ENCODE measurements at regions not wholly inside any gene's neighbourhood (a gene's known extent, or its start where the extent isn't known, plus 50 kb on each side); places are given as distances from the start of the nearest gene placed in this dataset.

DNA sequence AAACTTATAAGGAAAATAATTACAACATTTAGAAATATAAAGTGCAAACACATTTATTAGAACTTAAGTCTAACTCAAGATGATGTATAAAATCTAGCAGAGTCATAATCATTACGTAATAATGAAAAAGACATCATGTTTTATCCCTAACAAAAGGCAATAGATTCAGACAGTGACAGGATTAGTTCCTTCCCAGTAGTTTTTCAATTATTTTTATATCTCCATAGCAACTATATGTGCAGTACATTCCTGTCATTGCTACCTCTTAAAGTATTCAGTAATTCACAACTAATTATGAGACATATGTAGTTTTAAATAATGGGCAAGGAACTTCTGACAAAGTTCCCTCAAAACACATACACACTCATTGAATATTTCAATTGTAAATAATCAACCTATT, 687.9 kb downstream of the CCDC85A start:
- H3K9me3 ChIP-seq (ENCODE audit: control insufficient read depth in 2 of 3, low read length in 3 of 3) = no peaks in the 10 kb centered on the region
- no peaks in the 10 kb centered on the region for H3K27me3 Mint-ChIP-seq
- ATAC-seq (no peak), DNase-seq (no peak)
- peaks cover 0 to 10% (median 4%) of the 10 kb centered on the region in 11 donors for H3K9me3 Mint-ChIP-seq
- no peak overlapping the region for H3K4me3 ChIP-seq (ENCODE audit: low read length)
- ChIA-PET POLR2A (no interaction called here), CTCF (no interaction called here)
- no peaks in the 10 kb centered on the region for H3K36me3 Mint-ChIP-seq
- no peaks in the 10 kb centered on the region for H3K27me3 ChIP-seq (ENCODE audit: control insufficient read depth in 2 of 2, insufficient read depth in 2 of 2, low read length in 2 of 2)
- no peak overlapping the region for H3K27ac Mint-ChIP-seq
- no peak overlapping the region for H3K4me3 Mint-ChIP-seq
- no peaks in the 10 kb centered on the region for H3K36me3 ChIP-seq (ENCODE audit: control insufficient read depth in 2 of 3, insufficient read depth in 3 of 3, low read length in 3 of 3)
- H3K4me1 ChIP-seq (ENCODE audit: control insufficient read depth in 2 of 2, insufficient read depth in 2 of 2, low read length in 2 of 2) = no peaks in the 10 kb centered on the region
- intact Hi-C loops (cut with micrococcal nuclease) = no loop called here
- no peaks in the 10 kb centered on the region for H3K4me1 Mint-ChIP-seq
- H3K27ac ChIP-seq (ENCODE audit: low read depth, low read length) = no peak overlapping the region

GRCh38 chr2:56874717-56875116, 690.9 kb downstream of the CCDC85A start:
- Histone ChIP-seq H3K4me3 (ENCODE audit: low read length) (no peak overlapping the region), H3K9me3 (ENCODE audit: control insufficient read depth in 2 of 3, low read length in 3 of 3) (no peaks in the 10 kb centered on the region), H3K36me3 (ENCODE audit: control insufficient read depth in 2 of 3, insufficient read depth in 3 of 3, low read length in 3 of 3) (no peaks in the 10 kb centered on the region), H3K4me1 (ENCODE audit: control insufficient read depth in 2 of 2, insufficient read depth in 2 of 2, low read length in 2 of 2) (no peaks in the 10 kb centered on the region), H3K27ac (ENCODE audit: low read depth, low read length) (no peak overlapping the region), H3K27me3 (ENCODE audit: control insufficient read depth in 2 of 2, insufficient read depth in 2 of 2, low read length in 2 of 2) (no peaks in the 10 kb centered on the region)
- Mint-ChIP-seq H3K4me1 (no peaks in the 10 kb centered on the region), H3K27ac (no peak overlapping the region), H3K9me3 (peaks cover 0 to 23% (median 8%) of the 10 kb centered on the region in 11 donors), H3K36me3 (no peaks in the 10 kb centered on the region), H3K27me3 (no peaks in the 10 kb centered on the region), H3K4me3 (no peak overlapping the region)
- ATAC-seq (peak; percentile 29), DNase-seq (no peak)
- intact Hi-C loops (cut with micrococcal nuclease) = no loop called here
- CTCF ChIA-PET = no interaction called here
- POLR2A ChIA-PET = no interaction called here

DNA sequence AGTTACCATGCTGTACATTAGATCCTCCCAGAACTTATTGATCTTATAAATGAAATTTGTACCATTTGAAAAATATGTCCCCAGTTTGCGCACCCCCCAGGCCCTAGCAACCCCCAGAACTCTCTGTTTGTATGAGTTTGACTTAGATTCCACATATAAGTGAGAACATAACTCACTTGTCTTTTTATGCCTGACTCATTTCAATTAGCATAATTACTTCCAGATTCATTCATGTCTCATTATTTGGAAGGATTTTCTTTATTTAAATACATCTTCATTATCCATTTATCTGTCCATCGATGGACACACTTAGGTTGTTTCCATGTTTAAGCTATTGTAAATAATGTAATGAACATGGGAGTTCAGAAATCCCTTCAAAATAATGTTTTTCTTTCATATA, 705.9 kb downstream of the CCDC85A start:
- H3K9me3 ChIP-seq (ENCODE audit: control insufficient read depth in 2 of 3, low read length in 3 of 3) = peaks cover 0 to 4% (median 0%) of the 10 kb centered on the region in 3 experiments
- peaks cover 0 to 14% (median 4%) of the 10 kb centered on the region in 11 donors for H3K9me3 Mint-ChIP-seq
- intact Hi-C loops (cut with micrococcal nuclease) = no loop called here
- H3K4me1 ChIP-seq (ENCODE audit: control insufficient read depth in 2 of 2, insufficient read depth in 2 of 2, low read length in 2 of 2) = no peaks in the 10 kb centered on the region
- no peaks in the 10 kb centered on the region for H3K4me1 Mint-ChIP-seq
- DNase-seq (no peak), ATAC-seq (no peak)
- H3K36me3 Mint-ChIP-seq = no peaks in the 10 kb centered on the region
- ChIA-PET POLR2A (no interaction called here), CTCF (no interaction called here)
- H3K27me3 ChIP-seq (ENCODE audit: control insufficient read depth in 2 of 2, insufficient read depth in 2 of 2, low read length in 2 of 2) = no peaks in the 10 kb centered on the region
- H3K27ac ChIP-seq (ENCODE audit: low read depth, low read length) = no peak overlapping the region
- no peaks in the 10 kb centered on the region for H3K27me3 Mint-ChIP-seq
- H3K27ac Mint-ChIP-seq = no peak overlapping the region
- no peak overlapping the region for H3K4me3 ChIP-seq (ENCODE audit: low read length)
- H3K4me3 Mint-ChIP-seq = no peak overlapping the region
- H3K36me3 ChIP-seq (ENCODE audit: control insufficient read depth in 2 of 3, insufficient read depth in 3 of 3, low read length in 3 of 3) = no peaks in the 10 kb centered on the region

DNA sequence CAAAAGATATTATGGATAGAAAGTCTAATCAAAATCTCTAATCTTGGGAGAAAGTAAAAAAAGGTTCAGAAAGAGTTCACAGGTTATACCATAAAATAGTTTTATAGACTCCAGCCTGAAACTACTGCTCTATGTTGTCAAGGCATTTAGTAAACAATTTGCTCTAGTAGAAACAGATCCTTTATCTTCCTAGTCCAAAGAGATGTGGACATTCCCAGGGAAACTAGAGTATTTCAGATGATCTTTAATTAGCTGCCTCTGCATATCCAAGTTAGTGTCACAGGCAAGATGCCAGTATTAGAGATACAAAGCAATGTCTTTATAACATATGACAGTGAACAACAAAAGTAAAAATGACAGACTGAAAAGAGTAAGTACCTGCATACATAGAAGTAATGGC, 708.6 kb downstream of the CCDC85A start:
- Histone ChIP-seq H3K27ac (ENCODE audit: low read depth, low read length) (no peak overlapping the region), H3K36me3 (ENCODE audit: control insufficient read depth in 2 of 3, insufficient read depth in 3 of 3, low read length in 3 of 3) (no peaks in the 10 kb centered on the region), H3K4me1 (ENCODE audit: control insufficient read depth in 2 of 2, insufficient read depth in 2 of 2, low read length in 2 of 2) (no peaks in the 10 kb centered on the region), H3K9me3 (ENCODE audit: control insufficient read depth in 2 of 3, low read length in 3 of 3) (no peaks in the 10 kb centered on the region), H3K4me3 (ENCODE audit: low read length) (no peak overlapping the region), H3K27me3 (ENCODE audit: control insufficient read depth in 2 of 2, insufficient read depth in 2 of 2, low read length in 2 of 2) (no peaks in the 10 kb centered on the region)
- H3K27ac Mint-ChIP-seq = no peak overlapping the region
- intact Hi-C loops (cut with micrococcal nuclease) = no loop called here
- DNase-seq (no peak), ATAC-seq (no peak)
- peaks cover 0 to 12% (median 4%) of the 10 kb centered on the region in 11 donors for H3K9me3 Mint-ChIP-seq
- H3K4me3 Mint-ChIP-seq = no peak overlapping the region
- no peaks in the 10 kb centered on the region for H3K4me1 Mint-ChIP-seq
- no peaks in the 10 kb centered on the region for H3K27me3 Mint-ChIP-seq
- ChIA-PET CTCF (no interaction called here), POLR2A (no interaction called here)
- H3K36me3 Mint-ChIP-seq = no peaks in the 10 kb centered on the region

- Histone ChIP-seq H3K36me3 (ENCODE audit: control insufficient read depth in 2 of 3, insufficient read depth in 3 of 3, low read length in 3 of 3) (no peaks in the 10 kb centered on the region), H3K4me1 (ENCODE audit: control insufficient read depth in 2 of 2, insufficient read depth in 2 of 2, low read length in 2 of 2) (no peaks in the 10 kb centered on the region), H3K9me3 (ENCODE audit: control insufficient read depth in 2 of 3, low read length in 3 of 3) (no peaks in the 10 kb centered on the region), H3K4me3 (ENCODE audit: low read length) (no peak overlapping the region), H3K27ac (ENCODE audit: low read depth, low read length) (no peak overlapping the region), H3K27me3 (ENCODE audit: control insufficient read depth in 2 of 2, insufficient read depth in 2 of 2, low read length in 2 of 2) (no peaks in the 10 kb centered on the region)
- intact Hi-C loops (cut with micrococcal nuclease) = no loop called here
- Mint-ChIP-seq H3K9me3 (peaks cover 0 to 9% (median 4%) of the 10 kb centered on the region in 11 donors), H3K27me3 (no peaks in the 10 kb centered on the region), H3K27ac (no peak overlapping the region), H3K4me3 (no peak overlapping the region), H3K36me3 (no peaks in the 10 kb centered on the region), H3K4me1 (no peaks in the 10 kb centered on the region)
- POLR2A ChIA-PET = no interaction called here
- DNase-seq (no peak), ATAC-seq (no peak)
- CTCF ChIA-PET = no interaction called here
These were observed 715.2 kb downstream of the CCDC85A start for GRCh38 chr2:56898986-56899385.

GRCh38 chr2:56912490-56912889, 728.7 kb downstream of the CCDC85A start:
- ChIA-PET CTCF (no interaction called here), POLR2A (no interaction called here)
- Histone ChIP-seq H3K9me3 (ENCODE audit: control insufficient read depth in 2 of 3, low read length in 3 of 3) (no peaks in the 10 kb centered on the region), H3K36me3 (ENCODE audit: control insufficient read depth in 2 of 3, insufficient read depth in 3 of 3, low read length in 3 of 3) (no peaks in the 10 kb centered on the region), H3K27me3 (ENCODE audit: control insufficient read depth in 2 of 2, insufficient read depth in 2 of 2, low read length in 2 of 2) (no peaks in the 10 kb centered on the region), H3K27ac (ENCODE audit: low read depth, low read length) (no peak overlapping the region), H3K4me3 (ENCODE audit: low read length) (no peak overlapping the region), H3K4me1 (ENCODE audit: control insufficient read depth in 2 of 2, insufficient read depth in 2 of 2, low read length in 2 of 2) (no peaks in the 10 kb centered on the region)
- intact Hi-C loops (cut with micrococcal nuclease) = no loop called here
- Mint-ChIP-seq H3K9me3 (peaks cover 0 to 22% (median 9%) of the 10 kb centered on the region in 11 donors), H3K27ac (no peak overlapping the region), H3K4me3 (no peak overlapping the region), H3K27me3 (no peaks in the 10 kb centered on the region), H3K4me1 (no peaks in the 10 kb centered on the region), H3K36me3 (peaks cover 0 to 4% (median 0%) of the 10 kb centered on the region in 5 donors)
- DNase-seq (no peak), ATAC-seq (no peak)

DNA sequence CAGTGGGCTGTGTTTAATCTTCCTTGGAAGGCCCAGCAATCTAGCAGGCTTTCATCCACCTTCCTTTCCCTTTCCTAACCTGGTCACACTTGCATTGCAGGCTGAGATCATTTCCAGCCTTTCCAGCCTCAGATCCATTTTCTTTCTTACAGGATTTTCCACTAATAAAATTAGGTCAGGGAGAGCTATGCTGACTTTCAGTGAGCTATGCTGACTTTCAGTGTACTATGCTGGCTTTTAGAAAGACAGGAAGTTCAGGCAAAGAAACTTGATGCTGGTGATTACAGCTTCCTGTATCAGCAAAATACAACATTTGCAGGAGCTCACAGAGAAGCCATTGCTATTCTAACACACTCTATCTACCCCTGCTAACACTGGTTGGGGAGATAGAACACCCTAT, 735.0 kb downstream of the CCDC85A start:
- Mint-ChIP-seq H3K4me1 (peaks cover 0 to 3% (median 0%) of the 10 kb centered on the region in 7 donors), H3K27ac (no peak overlapping the region), H3K4me3 (no peak overlapping the region), H3K27me3 (no peaks in the 10 kb centered on the region), H3K36me3 (peaks cover 0 to 4% (median 0%) of the 10 kb centered on the region in 5 donors), H3K9me3 (peaks cover 0 to 32% (median 14%) of the 10 kb centered on the region in 11 donors)
- ATAC-seq (no peak), DNase-seq (no peak)
- H3K9me3 ChIP-seq (ENCODE audit: control insufficient read depth in 2 of 3, low read length in 3 of 3) = peaks cover 0 to 6% (median 0%) of the 10 kb centered on the region in 3 experiments
- no peak overlapping the region for H3K27ac ChIP-seq (ENCODE audit: low read depth, low read length)
- no peaks in the 10 kb centered on the region for H3K4me1 ChIP-seq (ENCODE audit: control insufficient read depth in 2 of 2, insufficient read depth in 2 of 2, low read length in 2 of 2)
- no peak overlapping the region for H3K4me3 ChIP-seq (ENCODE audit: low read length)
- H3K27me3 ChIP-seq (ENCODE audit: control insufficient read depth in 2 of 2, insufficient read depth in 2 of 2, low read length in 2 of 2) = no peaks in the 10 kb centered on the region
- no peaks in the 10 kb centered on the region for H3K36me3 ChIP-seq (ENCODE audit: control insufficient read depth in 2 of 3, insufficient read depth in 3 of 3, low read length in 3 of 3)
- POLR2A ChIA-PET = no interaction called here
- CTCF ChIA-PET = no interaction called here
- intact Hi-C loops (cut with micrococcal nuclease) = no loop called here

Data from naive thymus-derived CD4-positive, alpha-beta T cell (primary cell).